ENCODE measurements at regions not wholly inside any gene's neighbourhood (a gene's known extent, or its start where the extent isn't known, plus 50 kb on each side); places are given as distances from the start of the nearest gene placed in this dataset.

GRCh38 chr11:134742956-134743819 lies 331.1 kb upstream of the B3GAT1 start (continued):
- TF ChIP-seq ZNF503 (CRISPR knock-in tag; IDR thresholded peaks at IDR 0.05) (peak; percentile 76), ZFP91 (CRISPR knock-in tag; IDR thresholded peaks at IDR 0.05; ENCODE audit: borderline replicate concordance) (no peak), FOSL1 (CRISPR knock-in tag; IDR thresholded peaks at IDR 0.05; ENCODE audit: borderline replicate concordance) (no peak), NCOA1 (CRISPR knock-in tag; IDR thresholded peaks at IDR 0.05) (peak; percentile 48; the same call in 1 of the 2 replicates), HDAC1 (CRISPR knock-in tag; IDR thresholded peaks at IDR 0.05) (peak; percentile 42; the same call in 1 of the 2 replicates), ATRX (CRISPR knock-in tag; IDR thresholded peaks at IDR 0.05; ENCODE audit: borderline replicate concordance) (no peak), PRDM10 (CRISPR knock-in tag; IDR thresholded peaks at IDR 0.05; ENCODE audit: low read depth) (no peak), ZNF747 (CRISPR knock-in tag; IDR thresholded peaks at IDR 0.05; ENCODE audit: borderline replicate concordance) (no peak), MLX (CRISPR knock-in tag; IDR thresholded peaks at IDR 0.05) (peak; percentile 97), MIXL1 (CRISPR knock-in tag; IDR thresholded peaks at IDR 0.05) (peak; percentile 80), HMG20B (CRISPR knock-in tag; conservative IDR thresholded peaks at IDR 0.05) (peak; percentile 63; the same call in 1 of the 2 replicates), ZNF10 (CRISPR knock-in tag; IDR thresholded peaks at IDR 0.05; ENCODE audit: borderline replicate concordance, low read depth) (no peak), KDM1A (CRISPR knock-in tag; IDR thresholded peaks at IDR 0.05) (no peak), ONECUT2 (CRISPR knock-in tag; IDR thresholded peaks at IDR 0.05) (peak; percentile 82), ZNF275 (CRISPR knock-in tag; IDR thresholded peaks at IDR 0.05; ENCODE audit: borderline replicate concordance) (no peak), SP4 (CRISPR knock-in tag; IDR thresholded peaks at IDR 0.05) (no peak), PREB (CRISPR knock-in tag; IDR thresholded peaks at IDR 0.05) (no peak)
